GM12878 (cell line): ENCODE measurements at regions not wholly inside any gene's neighbourhood (a gene's known extent, or its start where the extent isn't known, plus 50 kb on each side); places are given as distances from the start of the nearest gene placed in this dataset.

Source experiments
- CHD2 ChIP-seq: IDR thresholded peaks from 2 replicates; pipeline ENCODE4 v1.6.1; 2011; ENCODE audit warnings: low read depth, low read length, improper control_type of control experiment, borderline replicate concordance
- CTCF ChIP-seq, 3 experiments: IDR thresholded peaks in 2 of 3; conservative IDR thresholded peaks in 1 of 3; 2 replicates each; pipeline ENCODE4 v1.5.1; 2011; ENCODE audit warnings: low read depth in 3 of 3, low read length in 3 of 3, mild to moderate bottlenecking in 3 of 3, control low read depth in 2 of 3, moderate library complexity in 2 of 3, inconsistent platforms in 1 of 3, mixed read lengths in 1 of 3; ENCODE audit not compliant: control insufficient read depth in 2 of 3, insufficient read depth in 1 of 3; ENCODE audit errors: extremely low read depth in 1 of 3
- EZH2 ChIP-seq: IDR thresholded peaks from 2 replicates; pipeline ENCODE4 v1.6.1; 2012; ENCODE audit warnings: low read depth, mild to moderate bottlenecking, control low read depth, inconsistent platforms, low read length, borderline replicate concordance; ENCODE audit not compliant: control insufficient read depth
- GABPA ChIP-seq: IDR thresholded peaks from 2 replicates; pipeline ENCODE4 v1.6.1; 2014; ENCODE audit warnings: antibody characterized with exemption, low read depth, mild to moderate bottlenecking, inconsistent platforms
- POLR2A ChIP-seq: IDR thresholded peaks from 2 replicates; pipeline ENCODE4 v1.6.1; 2011; ENCODE audit warnings: low read depth, mild to moderate bottlenecking, low read length
- RAD21 ChIP-seq: IDR thresholded peaks from 2 replicates; pipeline ENCODE4 v1.6.1; 2011; ENCODE audit warnings: mild to moderate bottlenecking, low read depth, low read length, moderate library complexity; ENCODE audit not compliant: insufficient read depth
- ZBTB40 ChIP-seq: fragments of 450-650 bp; IDR thresholded peaks from 2 replicates; pipeline ENCODE4 v1.6.1; 2016; ENCODE audit warnings: mild to moderate bottlenecking, moderate library complexity, borderline replicate concordance
- ZZZ3 ChIP-seq: IDR thresholded peaks from 2 replicates; pipeline ENCODE4 v1.6.1; 2011; ENCODE audit warnings: low read depth; ENCODE audit not compliant: control insufficient read depth, insufficient read length

GRCh38 chr10:43774234-43774769 is 125.6 kb upstream of the ZNF32 start:
- TF ChIP-seq CHD2: no peak
- no peak for TF ChIP-seq CTCF (IDR thresholded peaks at IDR 0.05 in 2 of 3, conservative IDR thresholded peaks at IDR 0.05 in 1 of 3; ENCODE audit: control insufficient read depth in 2 of 3, extremely low read depth in 1 of 3, insufficient read depth in 1 of 3, low read depth in 3 of 3, low read length in 3 of 3)
- no peak for TF ChIP-seq GABPA
- no peak for TF ChIP-seq RAD21
- no peak for TF ChIP-seq EZH2
- no peak for TF ChIP-seq ZBTB40
- no peak for TF ChIP-seq POLR2A
- no peak for TF ChIP-seq ZZZ3
